GM19372 (cell line): ENCODE measurements at regions not wholly inside any gene's neighbourhood (a gene's known extent, or its start where the extent isn't known, plus 50 kb on each side); places are given as distances from the start of the nearest gene placed in this dataset.
"Not testable (repeated sequence)": the region's sequence is repeated elsewhere in the genome, so short reads cannot be mapped to it uniquely, and the experiment has no call there.

Source experiments
- ATAC-seq: cut with Tn5 transposase; IDR thresholded peaks from one replicate; pipeline ENCODE4 v1.9.1; 2021; ENCODE audit warnings: mild to moderate bottlenecking, low read depth, moderate library complexity; ENCODE audit not compliant: unreplicated experiment

GRCh38 chr3:20751296-20751695, 565.3 kb upstream of the SGO1 start:
- ATAC-seq: no peak

GRCh38 chr3:20747741-20748140, 561.7 kb upstream of the SGO1 start:
- no peak for ATAC-seq

GRCh38 chr3:20743553-20744321, 557.7 kb upstream of the SGO1 start:
- no peak for ATAC-seq

GRCh38 chr3:20742903-20743552, 557.0 kb upstream of the SGO1 start:
- ATAC-seq: no peak

- no peak for ATAC-seq
Observed at GRCh38 chr3:20741381-20741780, 555.4 kb upstream of the SGO1 start.

GRCh38 chr3:20739814-20740213, 553.8 kb upstream of the SGO1 start:
- no peak for ATAC-seq

DNA sequence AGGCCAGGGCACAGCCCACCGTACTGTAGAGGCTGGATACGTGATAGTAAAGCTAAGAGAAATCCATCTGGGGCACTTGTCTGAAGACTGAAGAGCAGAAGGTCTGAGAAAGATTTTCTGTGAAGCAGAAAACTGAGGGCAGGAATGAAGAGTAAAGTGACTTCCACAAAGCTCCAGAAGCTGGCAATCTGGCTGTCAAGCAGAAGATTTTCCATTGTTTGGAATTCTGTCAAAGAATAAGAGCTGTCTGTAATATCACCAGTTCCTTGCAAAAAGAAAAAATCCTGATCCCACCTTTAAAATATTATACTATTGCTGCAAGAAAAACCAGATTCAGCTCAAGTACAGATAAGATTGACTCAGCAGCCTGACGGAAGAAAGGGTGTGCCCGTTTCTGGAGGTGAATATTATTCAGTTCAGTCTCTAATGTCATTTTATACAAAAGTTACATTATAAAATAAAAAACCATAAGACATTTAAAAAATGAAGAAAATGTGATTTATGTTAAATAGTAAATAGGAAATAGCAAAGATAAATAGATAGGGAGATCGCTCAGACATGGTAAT, 550.4 kb upstream of the SGO1 start:
- ATAC-seq: no peak

GRCh38 chr3:20729185-20729584, 543.2 kb upstream of the SGO1 start:
- ATAC-seq: no peak

DNA sequence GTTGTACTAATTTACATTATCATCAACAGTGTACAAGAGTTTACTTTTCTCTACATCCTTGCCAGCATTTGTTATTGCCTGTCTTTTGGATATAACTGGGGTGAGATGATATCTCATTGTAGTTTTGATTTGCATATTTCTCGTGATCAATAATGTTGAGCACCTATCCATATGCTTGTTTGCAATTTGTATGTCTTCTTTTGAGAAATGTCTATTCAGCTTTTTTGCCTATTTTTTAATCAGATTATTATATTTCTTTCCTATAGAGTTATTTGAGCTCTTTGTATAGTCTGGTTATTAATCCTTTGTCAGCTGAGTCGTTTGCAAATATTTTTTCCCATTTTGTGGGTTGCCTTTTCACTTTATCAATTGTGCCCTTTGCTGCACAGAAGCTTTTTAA, 540.8 kb upstream of the SGO1 start:
- no peak for ATAC-seq

GRCh38 chr3:20724241-20724640, 538.2 kb upstream of the SGO1 start:
- no peak for ATAC-seq

DNA sequence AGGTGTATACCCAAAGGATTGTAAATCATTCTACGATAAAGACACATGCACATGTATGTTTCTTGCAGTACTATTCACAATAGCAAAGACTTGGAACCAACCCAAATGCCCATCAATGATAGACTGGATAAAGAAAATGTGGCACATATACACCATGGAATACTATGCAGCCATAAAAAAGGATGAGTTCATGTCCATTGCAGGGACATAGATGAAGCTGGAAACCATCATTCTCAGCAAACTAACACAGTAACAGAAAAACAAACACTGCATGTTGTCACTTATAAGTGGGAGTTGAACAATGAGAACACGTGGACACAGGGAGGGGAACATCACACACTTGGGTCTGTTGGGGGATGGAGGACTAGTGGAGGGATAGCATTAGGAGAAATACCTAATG, 530.4 kb upstream of the SGO1 start:
- not testable (repeated sequence) for ATAC-seq

DNA sequence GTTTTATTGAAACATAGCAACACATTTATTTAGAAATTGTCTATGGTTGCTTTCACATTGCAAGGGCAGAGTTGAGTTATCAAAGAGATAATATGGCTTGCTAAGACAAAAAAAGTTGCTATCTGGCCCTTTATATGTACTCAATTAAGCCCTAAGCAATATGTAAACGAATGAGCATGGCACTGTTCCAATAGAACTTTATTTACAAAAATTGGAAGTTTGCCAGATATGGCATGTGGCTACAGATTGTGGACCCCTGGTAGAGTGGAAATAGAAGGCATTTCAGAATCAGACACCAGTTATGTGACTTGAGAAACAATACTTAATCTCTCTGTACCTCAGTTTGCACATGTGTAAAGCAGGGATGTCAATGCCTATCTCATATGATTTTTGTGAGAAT, 515.6 kb upstream of the SGO1 start:
- ATAC-seq: no peak

DNA sequence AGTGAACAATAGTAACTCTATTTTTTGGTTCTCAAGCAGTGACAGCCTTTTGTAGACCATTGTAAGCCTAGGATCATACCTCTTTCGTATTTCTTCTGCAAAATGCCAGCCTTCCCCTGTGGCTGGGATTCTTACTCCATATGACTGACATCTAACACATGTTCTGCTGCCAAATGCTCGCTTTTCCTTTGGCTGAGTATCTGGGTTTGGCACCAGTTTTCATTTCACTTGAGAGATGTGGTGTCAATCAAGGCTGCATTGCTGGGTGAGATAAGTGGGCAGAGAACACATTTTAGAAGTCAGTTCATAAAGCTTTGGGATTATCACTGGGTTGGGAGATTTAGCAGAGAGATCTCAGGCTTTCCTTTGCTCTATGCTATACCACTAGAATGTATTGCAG, 514.7 kb upstream of the SGO1 start:
- no peak for ATAC-seq

DNA sequence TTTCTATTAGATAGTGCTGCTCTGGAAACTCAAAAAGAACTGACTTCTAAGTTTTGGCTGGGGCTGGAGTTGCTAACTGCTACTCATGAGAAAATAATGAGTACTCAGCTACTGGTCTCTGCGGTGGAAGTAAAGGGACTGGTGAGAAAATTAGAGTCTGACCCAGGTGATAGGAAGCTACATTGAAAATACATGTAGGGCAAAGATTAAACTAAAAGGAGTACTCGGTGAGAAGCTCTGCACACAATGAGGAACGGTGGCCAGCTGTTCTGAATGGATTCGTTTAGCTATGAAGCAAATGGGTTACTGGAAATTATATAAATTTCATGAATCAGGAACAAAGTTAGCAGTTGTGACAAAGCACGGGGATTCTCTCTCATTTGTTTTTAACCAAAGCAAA, 512.9 kb upstream of the SGO1 start:
- no peak for ATAC-seq

- ATAC-seq: no peak
Observed at GRCh38 chr3:20696388-20697150, 510.6 kb upstream of the SGO1 start.

DNA sequence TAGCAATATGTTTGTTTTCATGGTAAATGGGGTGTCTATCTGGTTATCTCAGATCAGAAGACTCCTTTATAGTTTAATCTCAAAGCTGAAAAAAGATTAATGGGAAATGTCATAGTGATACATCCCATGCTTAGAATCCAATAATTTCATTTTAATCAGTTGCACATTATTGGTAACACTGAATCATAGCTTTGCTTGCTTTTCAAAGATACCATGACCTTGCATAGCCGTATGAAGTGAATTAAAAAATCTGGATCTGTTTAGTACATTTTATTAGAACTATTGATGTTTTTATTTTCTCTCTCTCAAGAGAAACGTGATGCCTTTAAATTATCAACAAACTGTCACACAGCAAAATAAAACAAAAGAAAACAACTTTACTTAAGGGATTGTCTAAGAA, 506.7 kb upstream of the SGO1 start:
- ATAC-seq: no peak

GRCh38 chr3:20683910-20684309, 497.9 kb upstream of the SGO1 start:
- no peak for ATAC-seq

- no peak for ATAC-seq
Observed at GRCh38 chr3:20682573-20682972, 496.6 kb upstream of the SGO1 start.

DNA sequence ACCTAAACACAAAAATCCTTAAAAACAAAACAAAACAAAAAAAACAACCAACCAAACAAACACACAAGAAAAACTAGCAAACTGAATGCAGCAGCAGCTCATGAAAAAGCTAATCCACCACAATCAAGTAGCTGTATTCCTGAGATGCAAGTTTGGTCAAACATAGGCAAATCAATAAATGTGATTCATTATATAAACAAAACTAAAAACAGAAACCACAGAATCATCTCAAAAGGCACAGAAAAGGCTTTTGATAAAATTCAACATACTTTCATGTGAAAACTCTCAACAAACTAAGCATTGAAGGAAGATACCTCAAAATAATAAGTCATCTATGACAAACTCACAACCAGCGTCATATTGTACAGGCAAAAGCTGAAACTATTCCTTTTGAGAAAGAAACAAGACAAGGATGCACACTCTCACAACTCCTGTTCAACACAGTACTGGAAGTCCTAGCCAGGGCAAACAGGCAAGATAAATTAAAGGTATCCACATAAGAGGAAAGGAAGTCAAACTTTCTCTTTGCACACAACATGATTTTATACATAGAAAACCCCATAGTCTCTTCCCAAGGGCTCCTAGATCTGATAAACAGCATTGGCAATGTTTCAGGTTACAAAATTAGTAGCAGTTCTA, 495.1 kb upstream of the SGO1 start:
- no peak for ATAC-seq

DNA sequence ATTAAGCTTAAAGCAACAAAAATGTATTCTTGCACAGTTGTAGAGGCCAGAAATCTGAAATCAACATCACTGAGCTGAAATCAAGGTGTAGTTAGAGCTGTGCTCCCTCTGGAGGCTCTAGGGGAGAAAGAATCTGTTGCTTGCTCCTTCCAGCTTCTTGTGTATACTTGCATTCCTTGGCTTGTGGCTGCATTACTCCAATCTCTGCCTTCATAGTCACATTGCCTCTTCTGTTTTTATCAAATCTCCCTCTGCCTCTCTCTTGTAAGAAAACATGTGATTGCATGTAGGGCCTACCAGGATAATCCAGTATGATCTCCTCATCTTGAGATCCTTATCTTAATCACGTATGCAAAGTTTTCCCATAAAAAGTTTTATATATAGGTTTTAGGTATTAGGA, 487.9 kb upstream of the SGO1 start:
- ATAC-seq: no peak

GRCh38 chr3:20669675-20670074, 483.7 kb upstream of the SGO1 start:
- no peak for ATAC-seq
